ENCODE measurements at regions not wholly inside any gene's neighbourhood (a gene's known extent, or its start where the extent isn't known, plus 50 kb on each side); places are given as distances from the start of the nearest gene placed in this dataset.

- peak; percentile 7 for DNase-seq (ENCODE audit: low spot score)
- no peaks in the 10 kb centered on the region for H3K9me3 Mint-ChIP-seq
- Histone ChIP-seq H3K27ac (no peak overlapping the region), H2AFZ (replicated peaks) (no peak overlapping the region), H4K20me1 (ENCODE audit: low read depth) (no peaks in the 10 kb centered on the region), H3K27me3 (no peaks in the 10 kb centered on the region), H3K4me3 (no peak overlapping the region), H3K79me2 (ENCODE audit: low read depth) (no peaks in the 10 kb centered on the region), H3K9ac (no peak overlapping the region), H3K9me3 (ENCODE audit: low read depth) (no peaks in the 10 kb centered on the region), H3F3A (ENCODE audit: low read depth) (no peaks in the 10 kb centered on the region), H3K4me2 (no peak overlapping the region), H3K4me1 (peaks cover 20% of the 10 kb centered on the region), H3K36me3 (no peaks in the 10 kb centered on the region)
- peaks cover 18% of the 10 kb centered on the region for H3K4me1 Mint-ChIP-seq
- H3K27ac Mint-ChIP-seq = peak overlapping the region; percentile 96
- TF ChIP-seq EZH2phosphoT487 (IDR thresholded peaks at IDR 0.05) (no peak), EZH2 (IDR thresholded peaks at IDR 0.05) (no peak)
- TF ChIP-seq, protein P1, sequence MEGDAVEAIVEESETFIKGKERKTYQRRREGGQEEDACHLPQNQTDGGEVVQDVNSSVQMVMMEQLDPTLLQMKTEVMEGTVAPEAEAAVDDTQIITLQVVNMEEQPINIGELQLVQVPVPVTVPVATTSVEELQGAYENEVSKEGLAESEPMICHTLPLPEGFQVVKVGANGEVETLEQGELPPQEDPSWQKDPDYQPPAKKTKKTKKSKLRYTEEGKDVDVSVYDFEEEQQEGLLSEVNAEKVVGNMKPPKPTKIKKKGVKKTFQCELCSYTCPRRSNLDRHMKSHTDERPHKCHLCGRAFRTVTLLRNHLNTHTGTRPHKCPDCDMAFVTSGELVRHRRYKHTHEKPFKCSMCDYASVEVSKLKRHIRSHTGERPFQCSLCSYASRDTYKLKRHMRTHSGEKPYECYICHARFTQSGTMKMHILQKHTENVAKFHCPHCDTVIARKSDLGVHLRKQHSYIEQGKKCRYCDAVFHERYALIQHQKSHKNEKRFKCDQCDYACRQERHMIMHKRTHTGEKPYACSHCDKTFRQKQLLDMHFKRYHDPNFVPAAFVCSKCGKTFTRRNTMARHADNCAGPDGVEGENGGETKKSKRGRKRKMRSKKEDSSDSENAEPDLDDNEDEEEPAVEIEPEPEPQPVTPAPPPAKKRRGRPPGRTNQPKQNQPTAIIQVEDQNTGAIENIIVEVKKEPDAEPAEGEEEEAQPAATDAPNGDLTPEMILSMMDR (IDR thresholded peaks at IDR 0.05) = no peak
- H3K36me3 Mint-ChIP-seq = no peaks in the 10 kb centered on the region
- peaks cover 2% of the 10 kb centered on the region for H3K27me3 Mint-ChIP-seq (ENCODE audit: insufficient read depth, low read depth)
- no peak overlapping the region for H3K4me3 Mint-ChIP-seq
Measured at GRCh38 chr3:76969996-76970615, 69.8 kb upstream of the ROBO2 start.

- Histone ChIP-seq H3K4me2 (no peak overlapping the region), H3K9me3 (ENCODE audit: low read depth) (no peaks in the 10 kb centered on the region), H3K4me1 (peaks cover 30% of the 10 kb centered on the region), H3K9ac (no peak overlapping the region), H3K4me3 (no peak overlapping the region), H3K27me3 (no peaks in the 10 kb centered on the region), H2AFZ (replicated peaks) (no peak overlapping the region), H3K27ac (no peak overlapping the region), H4K20me1 (ENCODE audit: low read depth) (no peaks in the 10 kb centered on the region), H3F3A (ENCODE audit: low read depth) (no peaks in the 10 kb centered on the region), H3K36me3 (no peaks in the 10 kb centered on the region), H3K79me2 (ENCODE audit: low read depth) (no peaks in the 10 kb centered on the region)
- no peaks in the 10 kb centered on the region for H3K9me3 Mint-ChIP-seq
- TF ChIP-seq EZH2phosphoT487 (IDR thresholded peaks at IDR 0.05) (no peak), EZH2 (IDR thresholded peaks at IDR 0.05) (no peak)
- TF ChIP-seq, protein P1 (IDR thresholded peaks at IDR 0.05) = no peak
- no peak overlapping the region for H3K4me3 Mint-ChIP-seq
- H3K36me3 Mint-ChIP-seq = no peaks in the 10 kb centered on the region
- no peak for DNase-seq (ENCODE audit: low spot score)
- H3K27ac Mint-ChIP-seq = no peak overlapping the region
- H3K27me3 Mint-ChIP-seq (ENCODE audit: insufficient read depth, low read depth) = no peaks in the 10 kb centered on the region
- H3K4me1 Mint-ChIP-seq = peaks cover 23% of the 10 kb centered on the region
Measured at GRCh38 chr3:76972624-76973296, 67.1 kb upstream of the ROBO2 start.

DNA sequence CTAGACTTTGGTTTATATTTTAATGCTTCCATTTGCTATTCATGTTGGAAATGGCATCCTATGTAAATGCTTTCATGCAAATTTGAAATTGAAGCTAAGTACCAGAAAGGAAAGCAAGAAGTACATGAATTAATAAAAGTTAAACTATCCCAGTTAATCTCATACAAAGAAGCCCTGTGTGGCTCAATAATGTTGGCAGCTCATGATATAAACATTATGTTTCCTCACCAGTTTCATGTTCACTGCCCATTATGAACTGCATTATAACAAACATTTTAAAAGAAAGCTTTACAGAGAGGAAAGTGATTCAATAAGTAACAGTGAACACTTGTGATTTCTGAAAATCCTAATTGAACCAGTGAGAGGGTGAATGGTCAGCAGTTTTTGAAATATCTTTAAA is 62.9 kb upstream of the ROBO2 start:
- no peak for DNase-seq (ENCODE audit: low spot score)
- TF ChIP-seq, protein P1 (IDR thresholded peaks at IDR 0.05) = no peak
- no peak for TF ChIP-seq EZH2phosphoT487 (IDR thresholded peaks at IDR 0.05)
- no peak for TF ChIP-seq EZH2 (IDR thresholded peaks at IDR 0.05)
- H2AFZ ChIP-seq (replicated peaks) = no peak overlapping the region

More for the DNA sequence above, 62.9 kb upstream of the ROBO2 start:
- Histone ChIP-seq H4K20me1 (ENCODE audit: low read depth) (no peaks in the 10 kb centered on the region), H3K4me2 (no peak overlapping the region), H3K27me3 (no peaks in the 10 kb centered on the region), H3K79me2 (ENCODE audit: low read depth) (no peaks in the 10 kb centered on the region), H3K4me3 (no peak overlapping the region), H3F3A (ENCODE audit: low read depth) (no peaks in the 10 kb centered on the region), H3K9me3 (ENCODE audit: low read depth) (no peaks in the 10 kb centered on the region), H3K4me1 (peaks cover 10% of the 10 kb centered on the region), H3K36me3 (no peaks in the 10 kb centered on the region), H3K27ac (no peak overlapping the region), H3K9ac (no peak overlapping the region)
- Mint-ChIP-seq H3K36me3 (no peaks in the 10 kb centered on the region), H3K27ac (no peak overlapping the region), H3K27me3 (ENCODE audit: insufficient read depth, low read depth) (no peaks in the 10 kb centered on the region), H3K9me3 (no peaks in the 10 kb centered on the region), H3K4me1 (peaks cover 5% of the 10 kb centered on the region), H3K4me3 (no peak overlapping the region)
